ENCODE measurements at regions not wholly inside any gene's neighbourhood (a gene's known extent, or its start where the extent isn't known, plus 50 kb on each side); places are given as distances from the start of the nearest gene placed in this dataset.

- TF ChIP-seq CTCF (conservative IDR thresholded peaks at IDR 0.05) (no peak), EZH2 (IDR thresholded peaks at IDR 0.05; ENCODE audit: low read depth) (no peak)
Measured at GRCh38 chr12:91746976-91747375, 398.7 kb downstream of the BTG1 start.

Measured in PC-9 (cell line).